Gastroesophageal sphincter (tissue), 3 donors: ENCODE measurements at regions not wholly inside any gene's neighbourhood (a gene's known extent, or its start where the extent isn't known, plus 50 kb on each side); places are given as distances from the start of the nearest gene placed in this dataset.

Source experiments
- EP300 ChIP-seq: sonication (generic); formaldehyde crosslinking; IDR thresholded peaks from one replicate; pipeline ENCODE4 v1.6.1; 2017; ENCODE audit warnings: antibody characterized with exemption, mild to moderate bottlenecking
- POLR2A ChIP-seq, 2 donors: fragments of 450-650 bp; IDR thresholded peaks; one replicate each; pipeline ENCODE4 v1.6.1; 2017; ENCODE audit warnings: antibody characterized with exemption in 2 of 2, mild to moderate bottlenecking in 2 of 2, moderate library complexity in 1 of 2
- TF ChIP-seq, protein P1 (sequence below), 4 experiments: fragments of 200-600 bp in 2 of 4; fragments of 450-650 bp in 2 of 4; sonication (generic) in 1 of 4; IDR thresholded peaks; one replicate each; pipeline ENCODE4 v1.5.1; 2017 to 2019; ENCODE audit warnings: antibody characterized with exemption in 4 of 4, mild to moderate bottlenecking in 2 of 4, moderate library complexity in 2 of 4

DNA sequence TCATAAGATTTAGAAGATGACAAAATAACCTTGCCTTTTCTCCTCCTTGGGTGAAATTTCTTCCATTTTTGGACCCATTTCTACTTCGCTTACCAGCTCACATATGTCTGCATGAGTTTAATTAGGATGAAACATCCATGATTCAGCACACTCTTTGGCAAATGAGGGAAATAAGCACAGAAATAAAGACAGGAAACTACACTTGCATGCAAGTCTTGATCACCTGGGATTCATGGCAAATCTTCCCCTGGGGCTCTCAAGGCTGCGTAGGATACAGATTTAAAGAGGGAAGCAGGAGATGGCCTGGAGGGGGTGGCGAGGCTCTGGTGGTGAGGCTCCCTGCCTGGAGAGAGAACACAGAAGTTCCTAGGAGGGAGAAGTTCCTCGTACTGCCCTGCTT is 147.8 kb downstream of the EDN3 start:
- TF ChIP-seq EP300 (no peak), POLR2A (IDR thresholded peaks at IDR 0.05) (no peak)
- TF ChIP-seq, protein P1, sequence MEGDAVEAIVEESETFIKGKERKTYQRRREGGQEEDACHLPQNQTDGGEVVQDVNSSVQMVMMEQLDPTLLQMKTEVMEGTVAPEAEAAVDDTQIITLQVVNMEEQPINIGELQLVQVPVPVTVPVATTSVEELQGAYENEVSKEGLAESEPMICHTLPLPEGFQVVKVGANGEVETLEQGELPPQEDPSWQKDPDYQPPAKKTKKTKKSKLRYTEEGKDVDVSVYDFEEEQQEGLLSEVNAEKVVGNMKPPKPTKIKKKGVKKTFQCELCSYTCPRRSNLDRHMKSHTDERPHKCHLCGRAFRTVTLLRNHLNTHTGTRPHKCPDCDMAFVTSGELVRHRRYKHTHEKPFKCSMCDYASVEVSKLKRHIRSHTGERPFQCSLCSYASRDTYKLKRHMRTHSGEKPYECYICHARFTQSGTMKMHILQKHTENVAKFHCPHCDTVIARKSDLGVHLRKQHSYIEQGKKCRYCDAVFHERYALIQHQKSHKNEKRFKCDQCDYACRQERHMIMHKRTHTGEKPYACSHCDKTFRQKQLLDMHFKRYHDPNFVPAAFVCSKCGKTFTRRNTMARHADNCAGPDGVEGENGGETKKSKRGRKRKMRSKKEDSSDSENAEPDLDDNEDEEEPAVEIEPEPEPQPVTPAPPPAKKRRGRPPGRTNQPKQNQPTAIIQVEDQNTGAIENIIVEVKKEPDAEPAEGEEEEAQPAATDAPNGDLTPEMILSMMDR (IDR thresholded peaks at IDR 0.05) = no peak
